ENCODE measurements at regions not wholly inside any gene's neighbourhood (a gene's known extent, or its start where the extent isn't known, plus 50 kb on each side); places are given as distances from the start of the nearest gene placed in this dataset.
"Not testable (repeated sequence)": the region's sequence is repeated elsewhere in the genome, so short reads cannot be mapped to it uniquely, and the experiment has no call there.

- no peak for DNase-seq
Observed at GRCh38 chr2:228782281-228782680, 488.8 kb downstream of the PID1 start.

DNA sequence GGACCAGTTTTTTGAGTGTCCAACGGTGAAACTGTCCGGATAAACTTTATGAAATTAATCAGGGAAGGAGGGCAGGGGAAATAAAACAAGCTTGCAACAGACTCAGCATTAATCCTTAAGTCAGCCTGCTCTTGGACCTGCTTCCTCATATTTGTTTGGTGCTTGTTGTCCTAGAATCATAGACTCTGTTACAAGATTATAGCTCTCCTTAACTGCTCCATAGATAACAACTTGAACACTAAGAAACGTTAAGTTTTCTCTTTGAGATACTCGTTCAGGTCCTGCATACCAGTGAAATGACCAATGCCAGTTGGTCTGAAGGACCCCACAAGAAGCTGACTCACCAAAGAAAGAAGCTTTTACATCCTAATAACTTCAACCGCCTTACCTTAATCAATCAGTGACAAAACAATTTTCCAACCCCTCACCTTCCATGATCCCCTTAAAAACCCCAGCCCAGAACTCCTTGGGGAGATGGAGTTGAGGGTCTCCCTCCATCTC lies 493.2 kb downstream of the PID1 start:
- DNase-seq, result no peak

DNA sequence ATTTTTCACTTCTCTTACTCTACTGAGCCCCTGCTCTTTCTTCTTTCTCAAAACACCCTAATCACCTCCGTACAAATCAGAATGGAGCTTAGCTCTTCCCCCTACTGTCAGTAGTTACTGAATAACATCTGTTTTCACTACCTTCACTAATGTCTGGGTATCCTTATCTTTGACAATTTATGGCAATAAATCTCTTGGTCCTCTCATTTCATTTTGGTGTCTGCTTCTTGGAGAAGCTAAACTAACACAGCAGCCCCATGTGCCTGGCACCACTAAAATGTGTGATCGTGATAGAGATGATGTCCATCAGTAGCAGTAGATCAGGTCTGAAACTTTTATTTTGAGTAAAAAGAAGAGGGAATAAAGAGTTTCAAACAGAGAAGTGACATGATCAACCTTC lies 496.5 kb downstream of the PID1 start:
- no peak for DNase-seq

GRCh38 chr2:228771774-228772173 lies 499.3 kb downstream of the PID1 start:
- DNase-seq, result no peak

DNA sequence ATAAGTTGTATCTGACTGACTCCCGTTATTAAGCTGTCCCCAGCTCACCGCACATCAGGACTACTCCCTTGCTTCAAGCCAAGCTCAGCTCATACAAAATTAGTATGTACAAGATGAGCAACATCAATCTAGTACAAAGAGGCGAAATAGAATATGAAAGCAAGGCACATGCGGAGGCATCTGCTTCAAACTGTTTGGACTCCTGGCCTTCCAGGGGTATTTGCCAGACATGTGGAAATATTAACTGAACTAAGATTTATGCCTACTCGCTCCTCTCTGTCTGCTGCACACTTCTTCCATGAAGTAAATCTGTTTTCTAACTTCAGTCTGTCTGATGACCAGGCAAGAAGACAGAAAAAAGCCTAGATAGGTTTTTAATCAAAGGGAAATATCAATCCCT lies 499.8 kb downstream of the PID1 start:
- DNase-seq, result no peak

- no peak for DNase-seq
Observed at GRCh38 chr2:228768818-228769217, 502.3 kb downstream of the PID1 start.

- DNase-seq, result not testable (repeated sequence)
Observed at GRCh38 chr2:228768141-228768540, 502.9 kb downstream of the PID1 start.

DNA sequence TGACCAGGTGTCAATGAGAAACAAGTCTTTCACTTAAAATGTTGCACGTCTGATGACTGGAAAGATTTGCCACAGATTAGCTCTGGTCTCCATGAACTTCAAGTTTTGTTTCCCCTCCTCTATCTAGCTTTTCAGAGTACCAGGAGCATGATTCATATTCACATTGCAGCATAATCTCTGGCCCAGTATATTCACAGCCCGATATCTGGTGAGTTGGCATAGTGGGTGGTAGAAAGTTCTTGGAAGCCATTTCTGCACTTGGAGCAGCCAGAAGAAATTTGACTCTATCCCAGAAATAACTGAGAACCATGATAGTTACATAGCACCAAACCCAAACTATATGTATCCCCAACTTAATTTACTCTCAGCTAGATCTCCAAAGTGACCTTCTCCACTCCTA lies 503.9 kb downstream of the PID1 start:
- DNase-seq, result no peak

DNA sequence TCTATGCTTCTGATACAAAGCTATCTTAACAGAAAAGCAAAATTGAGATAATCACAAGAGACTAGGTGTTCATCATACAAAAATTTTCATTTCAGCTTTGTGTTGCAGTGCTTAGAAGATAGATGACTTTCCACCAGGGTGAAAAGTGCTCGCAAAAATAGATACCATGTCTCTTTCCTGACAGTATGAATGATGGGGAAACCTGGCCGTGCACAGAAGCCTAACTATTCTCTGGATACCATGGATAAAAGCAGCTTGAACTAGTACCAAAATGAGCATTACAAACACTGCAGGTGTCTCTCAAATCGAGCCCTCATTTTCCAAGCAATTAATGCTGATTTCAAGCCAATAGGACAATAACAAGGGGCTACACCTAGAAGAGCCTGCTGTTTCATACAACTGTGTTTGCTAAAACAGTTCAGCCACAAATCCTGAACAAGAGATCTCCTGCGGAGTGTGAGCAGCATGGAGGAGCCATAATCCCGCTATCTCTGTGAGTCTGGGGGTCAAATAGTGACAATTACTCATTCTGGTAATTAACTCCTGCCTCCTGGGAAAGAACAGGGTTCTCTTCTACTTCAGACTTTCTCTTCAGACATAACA lies 507.6 kb downstream of the PID1 start:
- DNase-seq, result no peak

DNA sequence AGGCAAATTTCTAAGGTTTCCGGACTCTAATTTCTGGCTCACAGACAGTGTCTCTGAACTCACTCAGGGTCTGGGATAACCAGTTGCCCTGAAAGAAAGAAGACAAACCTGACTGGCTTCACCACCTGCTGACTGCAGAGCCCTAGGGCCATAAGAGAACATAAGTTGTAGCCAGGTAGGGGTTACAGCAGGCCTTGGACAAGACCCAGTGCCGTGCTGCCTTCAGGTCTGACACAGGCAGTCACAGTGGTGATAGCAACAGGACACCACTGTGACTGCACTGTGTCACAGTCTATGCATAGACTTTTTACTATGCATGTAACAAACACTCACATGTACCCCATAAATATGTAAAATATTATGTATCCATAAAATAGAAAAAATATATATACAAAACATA lies 508.5 kb downstream of the PID1 start:
- DNase-seq, result no peak

DNA sequence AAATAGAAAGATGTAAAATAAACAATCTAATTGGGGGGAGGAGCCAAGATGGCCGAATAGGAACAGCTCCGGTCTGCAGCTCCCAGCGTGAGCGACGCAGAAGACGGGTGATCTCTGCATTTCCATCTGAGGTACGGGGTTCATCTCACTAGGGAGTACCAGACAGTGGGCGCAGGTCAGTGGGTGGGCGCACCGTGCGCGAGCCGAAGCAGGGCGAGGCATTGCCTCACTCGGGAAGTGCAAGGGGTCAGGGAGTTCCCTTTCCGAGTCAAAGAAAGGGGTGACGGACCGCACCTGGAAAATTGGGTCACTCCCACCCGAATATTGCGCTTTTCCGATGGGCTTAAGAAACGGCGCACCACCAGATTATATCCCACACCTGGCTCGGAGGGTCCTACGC lies 515.4 kb downstream of the PID1 start:
- not testable (repeated sequence) for DNase-seq

- DNase-seq, result no peak
Observed at GRCh38 chr2:228747483-228747882, 523.6 kb downstream of the PID1 start.

DNA sequence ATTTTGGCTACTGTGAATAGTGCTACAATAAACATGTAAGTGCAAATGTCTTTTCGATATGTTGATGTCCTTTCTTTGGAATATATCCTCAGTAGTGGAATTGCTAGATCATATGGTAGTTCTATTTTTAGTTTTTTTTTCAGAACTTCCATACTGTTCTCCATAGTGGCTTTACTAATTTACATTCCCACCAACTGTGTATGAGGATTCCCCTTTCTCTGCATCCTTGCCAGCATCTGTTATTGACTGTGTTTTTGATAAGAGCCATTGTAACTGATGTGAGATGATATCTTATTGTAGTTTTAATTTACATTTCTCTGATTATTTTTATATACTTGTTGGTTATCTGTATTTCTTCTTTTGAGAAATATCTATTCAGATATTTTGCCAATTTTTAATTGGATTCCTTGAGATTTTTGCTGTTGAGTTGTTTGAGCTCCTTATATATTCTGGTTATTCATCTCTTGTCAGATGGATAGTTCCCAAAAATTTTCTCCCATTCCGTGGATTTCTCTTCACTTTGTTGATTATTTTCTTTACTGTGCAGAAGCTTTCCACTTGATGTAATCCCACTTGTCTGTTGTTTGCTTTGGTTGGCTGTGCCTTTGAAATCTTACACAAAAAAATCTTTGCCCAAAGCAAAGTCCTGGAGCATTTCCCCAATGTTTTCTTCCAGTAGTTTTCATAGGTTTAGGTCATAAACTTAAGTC lies 532.3 kb downstream of the PID1 start:
- DNase-seq, result no peak

- no peak for DNase-seq
Observed at GRCh38 chr2:228735697-228736096, 535.4 kb downstream of the PID1 start.

GRCh38 chr2:228731517-228731916 lies 539.6 kb downstream of the PID1 start:
- DNase-seq, result no peak

- no peak for DNase-seq
Observed at GRCh38 chr2:228728961-228729360, 542.1 kb downstream of the PID1 start.

DNA sequence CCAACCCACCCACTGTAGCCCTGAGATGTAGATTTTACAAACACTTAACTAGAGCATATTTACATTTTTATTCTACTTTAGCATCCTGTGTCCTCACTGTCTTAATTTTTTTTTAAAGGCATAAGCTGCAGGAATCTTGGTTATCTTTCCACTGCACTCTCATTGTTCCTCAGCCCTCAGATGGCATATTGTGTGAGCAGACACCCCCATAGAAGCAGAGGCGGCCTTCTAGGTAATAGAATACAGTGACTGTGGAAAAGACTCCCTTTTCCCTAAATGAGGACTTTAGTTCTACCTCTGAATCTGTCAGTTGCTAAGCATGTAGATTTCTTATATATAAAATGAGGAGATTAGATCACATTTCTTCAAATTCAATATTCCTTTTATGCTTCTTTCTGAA lies 543.5 kb upstream of the SPHKAP start:
- DNase-seq, result no peak

DNA sequence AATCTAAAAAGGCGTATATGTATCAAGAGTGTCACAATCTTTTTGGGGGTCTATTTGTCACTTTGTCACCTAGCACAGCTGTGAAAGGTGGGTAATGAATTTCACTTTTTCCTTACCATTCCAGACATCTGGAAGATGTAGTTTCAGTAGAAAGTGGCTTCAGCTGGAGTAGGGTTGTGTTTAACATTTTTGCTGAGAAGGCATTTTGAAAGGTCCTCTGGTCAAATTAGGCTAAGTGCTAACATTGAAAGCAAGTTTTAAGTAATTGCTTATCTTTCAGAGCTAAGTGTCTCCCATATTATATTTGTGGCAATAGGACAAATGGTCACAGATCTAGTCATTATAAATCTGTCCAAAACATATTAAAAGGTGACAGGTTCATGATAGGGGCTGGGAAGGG lies 542.1 kb upstream of the SPHKAP start:
- no peak for DNase-seq

DNA sequence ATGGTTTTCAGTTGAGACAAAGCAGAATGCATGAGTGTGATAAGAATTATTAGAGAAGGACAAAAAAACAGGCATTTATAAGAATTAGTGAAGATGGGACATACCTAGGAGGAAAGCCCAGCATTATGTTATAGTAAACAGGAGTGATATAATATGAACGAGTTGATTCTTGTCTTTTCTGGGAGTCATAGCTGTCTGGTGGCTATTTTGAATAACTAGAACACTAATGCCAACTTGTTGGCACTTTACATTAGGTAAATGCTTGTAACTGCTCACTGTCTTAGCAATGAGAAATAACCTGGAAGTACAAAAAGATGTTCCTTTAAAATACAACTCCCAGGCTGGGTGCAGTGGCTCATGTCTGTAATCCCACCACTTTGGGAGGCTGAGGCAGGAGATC lies 540.8 kb upstream of the SPHKAP start:
- no peak for DNase-seq

GRCh38 chr2:228720895-228721294 lies 539.4 kb upstream of the SPHKAP start:
- DNase-seq, result no peak

- no peak for DNase-seq
Observed at GRCh38 chr2:228709788-228710371, 528.4 kb upstream of the SPHKAP start.

DNA sequence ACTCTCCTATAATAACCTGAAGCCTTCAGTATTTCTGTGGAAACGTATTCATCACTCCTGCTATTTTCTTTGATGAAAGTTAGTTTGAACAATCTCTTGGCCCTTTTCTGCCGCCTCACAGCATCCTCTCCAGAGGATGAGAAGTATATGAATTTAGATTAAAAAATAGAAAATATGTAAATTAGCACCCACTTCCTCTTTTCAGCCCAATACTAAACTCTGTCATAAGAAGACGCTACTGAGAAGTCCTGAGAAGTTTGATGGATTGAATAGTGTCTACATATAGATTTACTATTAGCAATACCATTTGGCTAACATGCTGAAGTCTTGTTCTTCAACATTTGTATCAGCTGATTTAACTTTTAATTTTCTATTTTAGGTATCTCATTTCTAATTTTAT lies 526.4 kb upstream of the SPHKAP start:
- DNase-seq, result no peak

DNA sequence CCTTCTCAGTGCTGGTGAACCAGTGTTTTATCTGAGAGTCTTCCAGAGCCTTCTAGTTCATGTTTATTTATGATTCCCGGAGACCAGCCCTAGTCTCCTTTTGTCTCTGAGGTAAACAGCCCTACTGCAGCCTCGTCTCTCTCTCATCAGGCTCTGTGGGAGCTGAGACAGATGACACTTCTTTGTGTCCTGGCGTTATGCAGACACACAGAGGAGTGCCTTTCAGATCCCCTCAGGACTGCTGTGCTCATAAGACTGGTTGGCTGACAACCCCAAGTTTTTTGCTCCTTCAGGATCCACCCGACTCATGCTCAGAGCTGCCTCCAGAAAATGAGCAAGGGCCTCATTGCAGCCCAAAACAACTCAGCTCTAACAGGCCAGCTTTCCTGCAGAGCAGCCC lies 523.8 kb upstream of the SPHKAP start:
- DNase-seq, result no peak

- no peak for DNase-seq
Observed at GRCh38 chr2:228703152-228703551, 521.7 kb upstream of the SPHKAP start.
